Brain microvascular endothelial cell (primary cell): ENCODE measurements at regions not wholly inside any gene's neighbourhood (a gene's known extent, or its start where the extent isn't known, plus 50 kb on each side); places are given as distances from the start of the nearest gene placed in this dataset.
"Not testable (repeated sequence)": the region's sequence is repeated elsewhere in the genome, so short reads cannot be mapped to it uniquely, and the experiment has no call there.

Source experiments
- DNase-seq: peaks from one replicate; pipeline ENCODE4 v3.0.0-alpha.2; 2020
- H3K27ac ChIP-seq: fragments of 250-450 bp; sonication (Bioruptor Pico); 2 replicates; pipeline ENCODE4 v1.5.1; 2020; ENCODE audit warnings: mild to moderate bottlenecking, moderate library complexity
- H3K27me3 ChIP-seq: fragments of 250-450 bp; sonication (Bioruptor Pico); replicated peaks from 2 replicates; pipeline ENCODE4 v1.5.1; 2020; ENCODE audit warnings: mild to moderate bottlenecking
- H3K36me3 ChIP-seq: fragments of 250-450 bp; sonication (Bioruptor Pico); replicated peaks from 2 replicates; pipeline ENCODE4 v1.5.1; 2020; ENCODE audit warnings: mild to moderate bottlenecking
- H3K4me3 ChIP-seq: 2 replicates; pipeline ENCODE4 v1.5.1; 2011; ENCODE audit warnings: low read depth, mild to moderate bottlenecking, control low read depth, low read length, moderate library complexity
- CTCF ChIP-seq: IDR thresholded peaks from 2 replicates; pipeline ENCODE4 v1.5.1; 2011; ENCODE audit warnings: low read depth, mild to moderate bottlenecking, moderate library complexity, low read length, control low read depth, inconsistent platforms; ENCODE audit errors: missing control alignments
- in situ Hi-C: cut with HindIII; loops from 2 replicates; pipeline ENCODE4 v1.10.0; 2017; ENCODE audit warnings: low sequenced_read_pairs, low pct_ligation_motif_present

- DNase-seq: no peak
- TF ChIP-seq CTCF: no peak
- no peaks in the 10 kb centered on the region for H3K27me3 ChIP-seq
- H3K4me3 ChIP-seq: no peak overlapping the region
- in situ Hi-C loops: no loop called here
- no peak overlapping the region for H3K27ac ChIP-seq
- no peaks in the 10 kb centered on the region for H3K36me3 ChIP-seq
Measured at GRCh38 chr20:22060610-22061009, 355.1 kb downstream of the PAX1 start.

- in situ Hi-C loops: no loop called here
- Histone ChIP-seq H3K4me3 (no peak overlapping the region), H3K27ac (no peak overlapping the region), H3K27me3 (no peaks in the 10 kb centered on the region), H3K36me3 (no peaks in the 10 kb centered on the region)
- no peak for TF ChIP-seq CTCF
- DNase-seq: no peak
Measured at GRCh38 chr20:22058746-22059145, 353.3 kb downstream of the PAX1 start.

- Histone ChIP-seq H3K36me3 (no peaks in the 10 kb centered on the region), H3K27ac (no peak overlapping the region), H3K4me3 (no peak overlapping the region), H3K27me3 (no peaks in the 10 kb centered on the region)
- in situ Hi-C loops: no loop called here
- TF ChIP-seq CTCF: no peak
- DNase-seq: no peak
Measured at GRCh38 chr20:22055981-22056380, 350.5 kb downstream of the PAX1 start.

- no peak for TF ChIP-seq CTCF
Measured at GRCh38 chr20:22052025-22052650, 346.7 kb downstream of the PAX1 start.

GRCh38 chr20:22045956-22046507, 340.6 kb downstream of the PAX1 start:
- H3K27me3 ChIP-seq, H3K36me3 ChIP-seq, H3K27ac ChIP-seq, H3K4me3 ChIP-seq, in situ Hi-C loops, DNase-seq: not testable (repeated sequence)

More at GRCh38 chr20:22052025-22052650, 346.7 kb downstream of the PAX1 start:
- DNase-seq: no peak
- H3K27me3 ChIP-seq: no peaks in the 10 kb centered on the region
- H3K27ac ChIP-seq: no peak overlapping the region
- H3K36me3 ChIP-seq: no peaks in the 10 kb centered on the region
- no peak overlapping the region for H3K4me3 ChIP-seq
- in situ Hi-C loops: no loop called here

GRCh38 chr20:22027423-22027822, 322.0 kb downstream of the PAX1 start:
- Histone ChIP-seq H3K36me3 (no peaks in the 10 kb centered on the region), H3K4me3 (no peak overlapping the region), H3K27ac (no peak overlapping the region), H3K27me3 (no peaks in the 10 kb centered on the region)
- TF ChIP-seq CTCF: no peak
- in situ Hi-C loops: no loop called here
- DNase-seq: no peak
